ENCODE measurements at regions not wholly inside any gene's neighbourhood (a gene's known extent, or its start where the extent isn't known, plus 50 kb on each side); places are given as distances from the start of the nearest gene placed in this dataset.

GRCh38 chr6:114543696-114544095 is 200.9 kb upstream of the HS3ST5 start:
- TF ChIP-seq, protein P1, sequence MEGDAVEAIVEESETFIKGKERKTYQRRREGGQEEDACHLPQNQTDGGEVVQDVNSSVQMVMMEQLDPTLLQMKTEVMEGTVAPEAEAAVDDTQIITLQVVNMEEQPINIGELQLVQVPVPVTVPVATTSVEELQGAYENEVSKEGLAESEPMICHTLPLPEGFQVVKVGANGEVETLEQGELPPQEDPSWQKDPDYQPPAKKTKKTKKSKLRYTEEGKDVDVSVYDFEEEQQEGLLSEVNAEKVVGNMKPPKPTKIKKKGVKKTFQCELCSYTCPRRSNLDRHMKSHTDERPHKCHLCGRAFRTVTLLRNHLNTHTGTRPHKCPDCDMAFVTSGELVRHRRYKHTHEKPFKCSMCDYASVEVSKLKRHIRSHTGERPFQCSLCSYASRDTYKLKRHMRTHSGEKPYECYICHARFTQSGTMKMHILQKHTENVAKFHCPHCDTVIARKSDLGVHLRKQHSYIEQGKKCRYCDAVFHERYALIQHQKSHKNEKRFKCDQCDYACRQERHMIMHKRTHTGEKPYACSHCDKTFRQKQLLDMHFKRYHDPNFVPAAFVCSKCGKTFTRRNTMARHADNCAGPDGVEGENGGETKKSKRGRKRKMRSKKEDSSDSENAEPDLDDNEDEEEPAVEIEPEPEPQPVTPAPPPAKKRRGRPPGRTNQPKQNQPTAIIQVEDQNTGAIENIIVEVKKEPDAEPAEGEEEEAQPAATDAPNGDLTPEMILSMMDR (IDR thresholded peaks at IDR 0.05) = no peak
- no peak for TF ChIP-seq SIN3A (IDR thresholded peaks at IDR 0.05; ENCODE audit: borderline replicate concordance, insufficient read depth, low read depth, low read length)
